NCI-H510A (cell line): ENCODE measurements at regions not wholly inside any gene's neighbourhood (a gene's known extent, or its start where the extent isn't known, plus 50 kb on each side); places are given as distances from the start of the nearest gene placed in this dataset.
"Not testable (repeated sequence)": the region's sequence is repeated elsewhere in the genome, so short reads cannot be mapped to it uniquely, and the experiment has no call there.

ENCODE experiments used
- DNase-seq: peaks from one replicate; lab custom pipeline; 2025; lab: John Stamatoyannopoulos, UW

- DNase-seq, result no peak
Measured at GRCh38 chr13:59305896-59306295, 857.8 kb downstream of the DIAPH3 start.

GRCh38 chr13:59312776-59313175, 851.0 kb downstream of the DIAPH3 start:
- no peak for DNase-seq

- no peak for DNase-seq
Measured at GRCh38 chr13:59318320-59318930, 845.3 kb downstream of the DIAPH3 start.

- DNase-seq, result no peak
Measured at GRCh38 chr13:59319276-59319675, 844.5 kb downstream of the DIAPH3 start.

- DNase-seq, result no peak
Measured at GRCh38 chr13:59320021-59320420, 843.7 kb downstream of the DIAPH3 start.

- not testable (repeated sequence) for DNase-seq
Measured at GRCh38 chr13:59324401-59324800, 839.3 kb downstream of the DIAPH3 start.

GRCh38 chr13:59326717-59327116, 837.0 kb downstream of the DIAPH3 start:
- no peak for DNase-seq

- no peak for DNase-seq
Measured at GRCh38 chr13:59330764-59331163, 833.0 kb downstream of the DIAPH3 start.

GRCh38 chr13:59332966-59333365, 830.8 kb downstream of the DIAPH3 start:
- no peak for DNase-seq

GRCh38 chr13:59337070-59337469, 826.7 kb downstream of the DIAPH3 start:
- DNase-seq, result no peak

- DNase-seq, result no peak
Measured at GRCh38 chr13:59340151-59340550, 823.6 kb downstream of the DIAPH3 start.

- DNase-seq, result no peak
Measured at GRCh38 chr13:59340581-59340980, 823.1 kb downstream of the DIAPH3 start.

- no peak for DNase-seq
Measured at GRCh38 chr13:59342400-59342799, 821.3 kb downstream of the DIAPH3 start.

GRCh38 chr13:59343132-59343531, 820.6 kb downstream of the DIAPH3 start:
- DNase-seq, result no peak

- no peak for DNase-seq
Measured at GRCh38 chr13:59343993-59344822, 819.5 kb downstream of the DIAPH3 start.

- no peak for DNase-seq
Measured at GRCh38 chr13:59345311-59345710, 818.4 kb downstream of the DIAPH3 start.

- no peak for DNase-seq
Measured at GRCh38 chr13:59346999-59347723, 816.6 kb downstream of the DIAPH3 start.

GRCh38 chr13:59348617-59349016, 815.1 kb downstream of the DIAPH3 start:
- no peak for DNase-seq

- DNase-seq, result no peak
Measured at GRCh38 chr13:59352600-59352999, 811.1 kb downstream of the DIAPH3 start.

- no peak for DNase-seq
Measured at GRCh38 chr13:59354665-59355369, 808.9 kb downstream of the DIAPH3 start.

GRCh38 chr13:59356607-59357006, 807.1 kb downstream of the DIAPH3 start:
- no peak for DNase-seq

GRCh38 chr13:59358014-59358413, 805.7 kb downstream of the DIAPH3 start:
- no peak for DNase-seq
